Astrocyte (in vitro differentiated cells and primary cell): ENCODE measurements at regions not wholly inside any gene's neighbourhood (a gene's known extent, or its start where the extent isn't known, plus 50 kb on each side); places are given as distances from the start of the nearest gene placed in this dataset.

ENCODE experiments used
- CTCF ChIP-seq: IDR thresholded peaks from 2 replicates; pipeline ENCODE4 v1.5.1; 2011; ENCODE audit warnings: low read depth, mild to moderate bottlenecking, inconsistent platforms, low read length, moderate library complexity; ENCODE audit not compliant: insufficient read depth
- EZH2 ChIP-seq: IDR thresholded peaks from 2 replicates; pipeline ENCODE4 v1.6.1; 2012; ENCODE audit warnings: mild to moderate bottlenecking, low read length, inconsistent platforms; ENCODE audit not compliant: insufficient read depth

DNA sequence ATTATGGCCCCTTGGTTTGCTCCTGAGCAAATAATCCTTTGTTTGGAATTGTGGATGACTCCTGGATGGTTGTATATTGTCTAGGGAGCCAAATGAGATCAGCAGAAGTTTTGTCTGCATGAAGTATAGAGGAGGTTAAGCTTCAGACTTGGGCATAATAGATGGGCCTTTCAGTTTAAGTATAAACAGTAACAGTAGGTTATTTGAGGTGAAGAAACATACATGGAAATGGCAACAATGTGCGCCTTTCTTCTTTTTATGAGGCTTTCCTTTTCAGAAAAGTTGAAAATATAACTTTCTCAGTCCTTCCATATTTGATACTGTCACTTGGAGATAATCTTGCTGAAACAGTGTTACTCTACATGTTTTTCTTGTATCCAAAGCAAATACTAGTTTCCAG, 63.7 kb upstream of the PPP1R12A start:
- no peak for TF ChIP-seq CTCF
- no peak for TF ChIP-seq EZH2
